ENCODE measurements at regions not wholly inside any gene's neighbourhood (a gene's known extent, or its start where the extent isn't known, plus 50 kb on each side); places are given as distances from the start of the nearest gene placed in this dataset.

DNA sequence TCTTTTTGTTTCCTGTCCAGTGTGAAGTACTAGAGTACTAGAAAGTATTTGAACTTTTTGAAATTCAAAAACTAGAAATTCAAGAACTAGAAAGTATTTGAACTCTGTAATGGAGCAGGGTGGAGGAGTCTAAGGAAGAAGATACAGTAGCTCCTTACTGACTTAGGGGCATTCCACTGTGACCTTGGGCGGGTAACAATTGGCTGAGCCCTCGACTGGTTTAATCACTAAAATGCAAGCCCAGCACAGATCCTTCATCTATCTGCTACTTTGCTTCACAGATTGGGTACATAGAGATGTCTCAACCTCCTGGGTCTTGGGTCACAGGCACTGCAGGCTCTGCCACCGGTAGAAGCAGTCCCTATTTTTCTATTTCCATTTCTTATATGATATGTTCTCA is 462.1 kb upstream of the AGTR1 start:
- TF ChIP-seq, protein P1, sequence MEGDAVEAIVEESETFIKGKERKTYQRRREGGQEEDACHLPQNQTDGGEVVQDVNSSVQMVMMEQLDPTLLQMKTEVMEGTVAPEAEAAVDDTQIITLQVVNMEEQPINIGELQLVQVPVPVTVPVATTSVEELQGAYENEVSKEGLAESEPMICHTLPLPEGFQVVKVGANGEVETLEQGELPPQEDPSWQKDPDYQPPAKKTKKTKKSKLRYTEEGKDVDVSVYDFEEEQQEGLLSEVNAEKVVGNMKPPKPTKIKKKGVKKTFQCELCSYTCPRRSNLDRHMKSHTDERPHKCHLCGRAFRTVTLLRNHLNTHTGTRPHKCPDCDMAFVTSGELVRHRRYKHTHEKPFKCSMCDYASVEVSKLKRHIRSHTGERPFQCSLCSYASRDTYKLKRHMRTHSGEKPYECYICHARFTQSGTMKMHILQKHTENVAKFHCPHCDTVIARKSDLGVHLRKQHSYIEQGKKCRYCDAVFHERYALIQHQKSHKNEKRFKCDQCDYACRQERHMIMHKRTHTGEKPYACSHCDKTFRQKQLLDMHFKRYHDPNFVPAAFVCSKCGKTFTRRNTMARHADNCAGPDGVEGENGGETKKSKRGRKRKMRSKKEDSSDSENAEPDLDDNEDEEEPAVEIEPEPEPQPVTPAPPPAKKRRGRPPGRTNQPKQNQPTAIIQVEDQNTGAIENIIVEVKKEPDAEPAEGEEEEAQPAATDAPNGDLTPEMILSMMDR (IDR thresholded peaks at IDR 0.05; ENCODE audit: low read depth, low read length), result no peak
- H3K4me3 ChIP-seq (replicated peaks in 1 of 2; ENCODE audit: low read depth in 2 of 2, low read length in 2 of 2), result no peak overlapping the region
- no peak for DNase-seq (ENCODE audit: low read depth in 2 of 2)

DNA sequence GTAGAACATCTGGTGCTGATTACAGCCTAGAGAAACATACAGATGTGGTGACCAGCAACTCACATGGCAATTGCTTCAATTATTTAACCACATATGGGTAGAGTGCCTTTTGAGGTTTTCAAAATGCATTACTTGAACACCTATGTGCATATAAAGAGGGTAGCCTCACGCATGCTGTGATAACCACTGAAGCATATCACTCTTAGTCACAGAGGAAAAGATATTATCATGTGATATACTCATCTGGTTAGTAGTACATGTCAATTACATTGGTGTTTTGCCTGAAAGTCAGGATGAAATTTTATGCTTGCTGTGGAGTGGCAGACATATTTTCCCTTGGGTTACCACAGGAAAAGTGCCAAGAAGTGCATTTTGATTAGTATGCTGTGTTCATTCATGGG is 459.3 kb upstream of the AGTR1 start:
- TF ChIP-seq, protein P1 (IDR thresholded peaks at IDR 0.05; ENCODE audit: low read depth, low read length), result no peak
- no peak overlapping the region for H3K4me3 ChIP-seq (replicated peaks in 1 of 2; ENCODE audit: low read depth in 2 of 2, low read length in 2 of 2)
- DNase-seq (ENCODE audit: low read depth in 2 of 2), result no peak

DNA sequence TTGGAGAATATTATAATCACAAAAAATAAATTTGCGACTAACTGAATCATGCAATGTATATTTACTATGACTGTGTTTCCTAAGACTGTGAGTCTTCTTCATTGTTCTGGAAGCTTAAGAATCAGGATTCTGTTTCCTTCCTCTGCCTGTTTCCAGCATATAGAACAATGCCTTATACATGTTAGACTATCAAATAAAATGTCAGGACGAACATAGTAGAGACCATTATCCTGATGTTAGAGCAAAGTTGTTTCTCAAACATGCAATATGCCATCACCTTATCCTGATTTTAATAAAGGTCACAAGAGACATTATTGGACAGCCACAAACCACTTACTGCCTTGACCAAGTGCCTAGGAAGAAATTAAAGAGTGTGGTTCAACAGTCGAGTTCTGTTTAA is 457.4 kb upstream of the AGTR1 start:
- DNase-seq (ENCODE audit: low read depth in 2 of 2), result no peak
- TF ChIP-seq, protein P1 (IDR thresholded peaks at IDR 0.05; ENCODE audit: low read depth, low read length), result no peak
- H3K4me3 ChIP-seq (replicated peaks in 1 of 2; ENCODE audit: low read depth in 2 of 2, low read length in 2 of 2), result no peak overlapping the region

DNA sequence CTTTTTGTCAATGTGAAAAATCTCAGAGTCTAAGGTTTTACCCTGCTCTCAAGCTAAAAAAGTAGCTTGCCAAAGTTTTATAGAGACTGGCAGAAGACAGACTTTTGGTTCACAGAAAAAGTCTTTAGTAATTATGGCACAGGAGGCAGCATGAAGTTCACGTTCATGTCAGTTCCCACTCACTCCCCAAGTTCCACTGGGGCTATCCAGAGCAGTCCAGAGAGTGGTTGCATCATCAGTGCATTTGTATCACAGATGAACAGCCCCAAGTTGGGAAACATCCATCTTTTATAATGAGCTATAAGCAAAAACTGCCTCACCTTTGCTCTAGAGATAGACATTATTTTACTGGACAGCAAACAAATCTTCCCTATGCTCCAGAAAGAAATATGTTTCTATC is 454.1 kb upstream of the AGTR1 start:
- H3K4me3 ChIP-seq (replicated peaks in 1 of 2; ENCODE audit: low read depth in 2 of 2, low read length in 2 of 2), result no peak overlapping the region
- no peak for DNase-seq (ENCODE audit: low read depth in 2 of 2)
- TF ChIP-seq, protein P1 (IDR thresholded peaks at IDR 0.05; ENCODE audit: low read depth, low read length), result no peak

DNA sequence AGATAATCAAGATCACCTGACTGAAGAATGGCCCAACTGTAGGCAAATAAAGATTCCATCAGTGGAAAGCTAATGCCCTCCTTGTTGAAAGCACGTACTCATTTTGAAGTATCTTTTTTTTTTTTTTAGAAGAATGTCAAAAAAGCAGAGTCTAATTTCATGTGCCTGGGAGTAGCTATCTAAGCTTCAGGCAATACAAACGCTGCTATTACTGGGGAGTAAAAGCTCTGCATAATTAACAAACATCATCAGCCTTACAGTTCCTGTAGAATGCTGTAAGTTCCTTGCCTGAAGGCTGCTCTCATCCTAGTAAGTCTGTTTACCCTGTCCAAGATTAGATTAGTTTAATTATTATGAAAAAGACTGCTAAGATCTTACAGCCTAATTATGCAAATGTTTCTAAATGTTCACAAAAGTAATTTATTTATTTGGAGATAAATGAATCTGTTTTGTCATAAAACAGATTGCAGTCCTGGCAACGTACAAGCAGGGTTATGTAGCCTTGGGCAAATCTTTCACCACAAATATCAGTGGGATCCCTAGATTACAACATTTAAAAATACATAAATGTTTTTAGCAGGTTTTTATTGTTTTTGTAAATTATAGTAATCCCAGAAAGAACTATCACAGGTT is 451.3 kb upstream of the AGTR1 start:
- no peak overlapping the region for H3K4me3 ChIP-seq (replicated peaks in 1 of 2; ENCODE audit: low read depth in 2 of 2, low read length in 2 of 2)
- TF ChIP-seq, protein P1 (IDR thresholded peaks at IDR 0.05; ENCODE audit: low read depth, low read length), result no peak
- no peak for DNase-seq (ENCODE audit: low read depth in 2 of 2)

DNA sequence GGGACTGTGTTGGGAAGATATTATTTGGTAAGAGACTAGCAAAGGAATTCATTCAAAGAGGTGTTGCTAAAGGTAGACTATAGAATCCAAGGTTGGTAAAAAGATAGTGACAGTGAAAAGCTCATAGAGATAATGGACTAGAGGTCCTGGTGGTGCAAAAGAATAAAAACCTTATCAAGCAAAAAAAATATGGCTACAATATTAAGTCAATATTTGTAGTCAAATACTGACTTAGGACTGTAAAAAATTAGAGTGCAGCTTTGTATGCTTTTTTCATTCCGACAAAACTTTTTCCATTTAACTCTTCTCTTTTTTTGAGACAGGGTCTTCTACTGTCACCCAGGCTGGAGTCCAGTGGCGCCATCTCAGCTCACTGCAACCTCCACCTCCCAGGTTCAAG is 444.0 kb upstream of the AGTR1 start:
- no peak overlapping the region for H3K4me3 ChIP-seq (replicated peaks in 1 of 2; ENCODE audit: low read depth in 2 of 2, low read length in 2 of 2)
- no peak for DNase-seq (ENCODE audit: low read depth in 2 of 2)
- TF ChIP-seq, protein P1 (IDR thresholded peaks at IDR 0.05; ENCODE audit: low read depth, low read length), result no peak

DNA sequence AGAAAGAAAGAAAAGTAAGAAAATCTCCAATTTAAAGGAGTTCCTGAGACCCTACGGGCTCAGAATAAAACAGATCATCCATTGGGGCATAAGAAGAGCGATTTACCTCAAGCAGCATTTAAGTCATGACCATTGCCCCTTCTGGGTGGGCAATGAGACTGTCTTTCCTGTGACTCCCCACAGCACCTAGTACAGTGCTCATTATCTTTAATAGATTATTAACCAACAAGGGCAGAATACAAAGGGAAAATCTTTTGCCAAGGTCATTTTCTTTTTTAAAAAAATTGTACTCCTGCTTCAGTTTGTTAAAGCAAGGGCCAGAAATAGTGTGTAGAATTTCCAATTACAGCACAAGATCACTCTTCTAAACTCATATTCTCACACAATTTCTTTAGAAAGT is 443.3 kb upstream of the AGTR1 start:
- no peak for DNase-seq (ENCODE audit: low read depth in 2 of 2)
- H3K4me3 ChIP-seq (replicated peaks in 1 of 2; ENCODE audit: low read depth in 2 of 2, low read length in 2 of 2), result no peak overlapping the region
- TF ChIP-seq, protein P1 (IDR thresholded peaks at IDR 0.05; ENCODE audit: low read depth, low read length), result no peak
